ENCODE measurements at regions not wholly inside any gene's neighbourhood (a gene's known extent, or its start where the extent isn't known, plus 50 kb on each side); places are given as distances from the start of the nearest gene placed in this dataset.
"Not testable (repeated sequence)": the region's sequence is repeated elsewhere in the genome, so short reads cannot be mapped to it uniquely, and the experiment has no call there.

DNA sequence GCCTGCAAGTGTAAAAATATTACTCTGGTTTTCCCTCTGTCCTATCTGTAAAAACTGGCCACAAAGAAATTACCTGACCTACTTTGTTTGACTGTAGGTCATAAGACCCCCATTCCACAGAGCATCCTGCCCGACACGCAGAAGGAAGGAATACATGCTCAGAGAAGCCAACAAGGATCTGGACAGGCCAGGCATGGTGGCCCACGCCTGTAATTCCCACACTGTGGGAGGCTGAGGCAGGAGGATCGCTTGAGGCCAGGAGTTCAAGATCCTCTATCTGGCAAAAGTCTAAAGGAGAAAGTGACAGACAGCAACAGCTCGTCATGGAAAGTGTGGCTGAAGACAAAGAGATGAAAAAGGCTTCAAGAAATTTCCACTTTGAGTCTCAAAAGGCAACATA is 78.2 kb upstream of the RNU2-1 start:
- TF ChIP-seq, protein P1, sequence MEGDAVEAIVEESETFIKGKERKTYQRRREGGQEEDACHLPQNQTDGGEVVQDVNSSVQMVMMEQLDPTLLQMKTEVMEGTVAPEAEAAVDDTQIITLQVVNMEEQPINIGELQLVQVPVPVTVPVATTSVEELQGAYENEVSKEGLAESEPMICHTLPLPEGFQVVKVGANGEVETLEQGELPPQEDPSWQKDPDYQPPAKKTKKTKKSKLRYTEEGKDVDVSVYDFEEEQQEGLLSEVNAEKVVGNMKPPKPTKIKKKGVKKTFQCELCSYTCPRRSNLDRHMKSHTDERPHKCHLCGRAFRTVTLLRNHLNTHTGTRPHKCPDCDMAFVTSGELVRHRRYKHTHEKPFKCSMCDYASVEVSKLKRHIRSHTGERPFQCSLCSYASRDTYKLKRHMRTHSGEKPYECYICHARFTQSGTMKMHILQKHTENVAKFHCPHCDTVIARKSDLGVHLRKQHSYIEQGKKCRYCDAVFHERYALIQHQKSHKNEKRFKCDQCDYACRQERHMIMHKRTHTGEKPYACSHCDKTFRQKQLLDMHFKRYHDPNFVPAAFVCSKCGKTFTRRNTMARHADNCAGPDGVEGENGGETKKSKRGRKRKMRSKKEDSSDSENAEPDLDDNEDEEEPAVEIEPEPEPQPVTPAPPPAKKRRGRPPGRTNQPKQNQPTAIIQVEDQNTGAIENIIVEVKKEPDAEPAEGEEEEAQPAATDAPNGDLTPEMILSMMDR (IDR thresholded peaks at IDR 0.05; ENCODE audit: insufficient read depth, low read length, severe bottlenecking) = no peak
- DNase-seq (ENCODE audit: low read depth) (no peak), FAIRE-seq (no peak)
- H3K36me3 ChIP-seq (ENCODE audit: control insufficient read depth, insufficient read depth, low read length) = no peaks in the 10 kb centered on the region
- H3K4me3 ChIP-seq (ENCODE audit: low read depth, low read length) = no peak overlapping the region
- H3K27me3 ChIP-seq (ENCODE audit: control insufficient read depth, insufficient read depth, low read length) = no peaks in the 10 kb centered on the region

DNA sequence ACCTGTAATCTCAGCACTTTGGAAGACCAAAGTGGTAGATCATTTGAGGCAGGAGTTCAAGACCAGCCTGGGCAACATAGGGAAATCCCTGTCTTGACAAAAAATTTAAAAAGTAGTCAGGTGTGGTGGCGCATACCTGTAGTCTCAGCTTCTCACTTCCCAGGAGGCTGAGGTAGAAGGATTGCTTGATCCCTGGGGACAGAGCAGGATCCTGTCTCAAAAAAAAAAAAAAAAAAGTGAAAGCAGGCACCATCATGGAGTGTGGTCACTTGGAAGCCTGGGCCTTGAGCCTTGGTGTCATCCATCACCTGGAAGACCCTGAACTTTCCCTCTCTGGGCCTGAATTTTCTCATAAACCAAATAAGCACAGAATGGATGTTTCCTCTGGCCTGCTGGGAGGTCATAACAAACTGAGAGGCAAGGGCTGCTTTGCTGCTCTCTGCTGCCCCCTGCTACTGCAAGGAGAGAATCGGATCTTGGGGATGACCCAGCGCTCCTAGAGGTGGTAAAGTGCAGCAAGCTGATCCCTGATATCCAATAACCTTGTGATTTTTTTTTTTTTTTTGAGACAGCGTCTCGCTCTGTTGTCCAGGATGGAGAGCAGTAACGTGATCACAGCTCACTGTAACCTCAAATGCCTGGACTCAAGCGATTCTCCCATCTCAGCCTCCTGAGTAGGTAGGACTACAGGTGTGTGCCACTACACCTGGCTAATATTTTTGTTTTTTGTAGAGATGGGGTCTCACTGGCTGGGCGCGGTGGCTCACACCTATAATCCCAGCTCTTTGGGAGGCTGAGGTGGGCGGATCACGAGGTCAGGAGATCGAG is 75.9 kb upstream of the RNU2-1 start:
- no peaks in the 10 kb centered on the region for H3K36me3 ChIP-seq (ENCODE audit: control insufficient read depth, insufficient read depth, low read length)
- H3K27me3 ChIP-seq (ENCODE audit: control insufficient read depth, insufficient read depth, low read length) = no peaks in the 10 kb centered on the region
- DNase-seq (ENCODE audit: low read depth) = no peak
- TF ChIP-seq, protein P1 (IDR thresholded peaks at IDR 0.05; ENCODE audit: insufficient read depth, low read length, severe bottlenecking) = no peak
- FAIRE-seq = no peak
- no peak overlapping the region for H3K4me3 ChIP-seq (ENCODE audit: low read depth, low read length)

DNA sequence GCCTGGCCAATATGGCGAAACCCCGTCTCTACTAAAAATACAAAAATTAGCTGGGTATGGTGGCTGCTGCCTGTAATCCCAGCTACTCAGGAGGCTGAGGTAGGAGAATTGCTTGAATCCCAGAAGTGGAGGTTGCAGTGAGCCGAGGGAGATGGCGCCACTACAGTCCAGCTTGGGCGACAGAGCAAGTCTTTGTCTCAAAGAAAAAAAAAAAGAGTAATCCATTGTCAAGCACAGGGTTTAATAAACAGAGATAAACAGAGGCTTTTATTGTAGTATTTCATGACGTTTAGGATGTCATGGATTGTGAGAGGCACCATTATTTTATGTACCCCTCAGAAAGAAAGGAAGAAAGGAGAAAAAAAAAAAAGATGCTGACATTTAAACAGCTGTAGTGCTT is 75.2 kb upstream of the RNU2-1 start:
- no peak for DNase-seq (ENCODE audit: low read depth)
- H3K27me3 ChIP-seq (ENCODE audit: control insufficient read depth, insufficient read depth, low read length) = no peaks in the 10 kb centered on the region
- FAIRE-seq = no peak
- no peaks in the 10 kb centered on the region for H3K36me3 ChIP-seq (ENCODE audit: control insufficient read depth, insufficient read depth, low read length)
- TF ChIP-seq, protein P1 (IDR thresholded peaks at IDR 0.05; ENCODE audit: insufficient read depth, low read length, severe bottlenecking) = no peak
- H3K4me3 ChIP-seq (ENCODE audit: low read depth, low read length) = no peak overlapping the region

DNA sequence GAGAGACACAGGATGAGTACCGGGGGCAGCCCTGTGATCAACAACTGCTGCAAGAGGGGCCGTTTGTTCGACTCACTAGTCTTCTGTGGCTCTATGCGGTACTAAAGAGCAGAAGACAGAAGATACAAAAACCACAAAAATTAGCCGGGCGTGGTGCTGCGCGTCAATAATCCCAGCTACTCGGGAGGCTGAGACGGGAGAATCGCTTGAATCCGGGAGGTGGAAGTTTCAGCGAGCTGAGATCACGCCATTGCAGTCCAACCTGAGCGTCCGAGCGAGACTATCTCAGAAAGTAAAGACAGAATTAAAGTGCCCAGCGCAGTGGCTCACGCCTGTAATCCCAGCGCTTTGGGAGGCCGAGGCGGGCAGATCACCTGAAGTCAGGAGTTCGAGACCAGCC is 71.0 kb upstream of the RNU2-1 start:
- FAIRE-seq; H3K36me3 ChIP-seq (ENCODE audit: control insufficient read depth, insufficient read depth, low read length); H3K27me3 ChIP-seq (ENCODE audit: control insufficient read depth, insufficient read depth, low read length); H3K4me3 ChIP-seq (ENCODE audit: low read depth, low read length); DNase-seq (ENCODE audit: low read depth): not testable (repeated sequence)

DNA sequence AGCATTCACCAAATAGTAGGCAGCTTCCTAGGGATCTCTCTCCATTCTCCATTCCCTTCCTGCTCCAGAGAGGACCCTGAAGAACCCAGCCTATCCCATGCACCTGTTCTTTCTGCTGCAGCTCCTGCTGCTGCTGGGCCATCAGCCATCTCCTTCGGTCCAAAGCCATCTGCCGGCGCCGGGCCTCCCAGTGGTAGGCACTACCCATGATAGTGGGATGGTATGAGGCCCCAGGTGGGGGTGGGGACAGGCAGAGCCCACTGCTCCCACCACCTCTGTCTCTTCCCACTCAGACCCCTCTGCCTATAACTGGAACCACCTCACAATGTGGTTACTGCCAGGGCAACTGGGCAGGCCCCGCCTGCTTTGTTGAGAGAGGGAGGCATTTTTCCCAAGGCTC is 69.3 kb upstream of the RNU2-1 start:
- H3K27me3 ChIP-seq (ENCODE audit: control insufficient read depth, insufficient read depth, low read length); H3K36me3 ChIP-seq (ENCODE audit: control insufficient read depth, insufficient read depth, low read length); H3K4me3 ChIP-seq (ENCODE audit: low read depth, low read length); FAIRE-seq; DNase-seq (ENCODE audit: low read depth): not testable (repeated sequence)

DNA sequence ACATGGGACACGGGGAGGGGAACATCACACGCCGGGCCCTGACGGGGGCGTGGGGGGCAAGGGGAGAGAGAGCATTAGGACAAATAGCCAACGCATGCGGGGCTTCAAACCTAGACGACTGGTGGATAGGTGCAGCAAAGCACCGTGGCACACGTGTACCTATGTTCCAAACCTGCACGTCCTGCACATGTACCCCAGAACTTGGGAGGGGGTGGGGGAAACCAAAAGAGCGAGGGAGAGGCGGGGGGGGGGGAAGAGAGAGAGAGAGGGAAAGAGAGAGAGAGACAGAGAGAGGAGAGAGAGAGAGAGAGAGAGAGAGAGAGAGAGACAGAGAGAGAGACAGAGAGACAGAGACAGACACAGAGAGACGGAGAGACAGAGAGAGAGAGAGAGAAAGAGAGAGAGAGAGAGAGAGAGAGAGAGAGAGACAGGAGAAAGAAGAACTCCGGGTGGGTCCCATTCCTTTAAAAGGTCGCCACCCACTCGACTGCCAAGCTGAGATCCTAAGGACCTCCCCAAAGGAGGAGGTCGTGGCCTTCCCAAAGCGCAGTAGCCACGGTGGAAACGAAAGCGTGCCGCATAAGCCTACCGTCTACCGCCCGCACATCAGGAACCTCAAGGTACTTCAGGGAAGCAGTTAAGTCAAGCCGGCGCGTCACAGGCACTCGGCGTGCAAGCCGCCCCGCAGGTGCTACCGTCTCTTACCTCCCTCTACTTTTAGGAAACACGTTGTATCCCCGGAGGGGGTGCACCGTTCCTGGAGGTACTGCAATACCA is 65.7 kb upstream of the RNU2-1 start:
- not testable (repeated sequence) for FAIRE-seq; H3K27me3 ChIP-seq (ENCODE audit: control insufficient read depth, insufficient read depth, low read length); DNase-seq (ENCODE audit: low read depth); H3K4me3 ChIP-seq (ENCODE audit: low read depth, low read length); H3K36me3 ChIP-seq (ENCODE audit: control insufficient read depth, insufficient read depth, low read length)

DNA sequence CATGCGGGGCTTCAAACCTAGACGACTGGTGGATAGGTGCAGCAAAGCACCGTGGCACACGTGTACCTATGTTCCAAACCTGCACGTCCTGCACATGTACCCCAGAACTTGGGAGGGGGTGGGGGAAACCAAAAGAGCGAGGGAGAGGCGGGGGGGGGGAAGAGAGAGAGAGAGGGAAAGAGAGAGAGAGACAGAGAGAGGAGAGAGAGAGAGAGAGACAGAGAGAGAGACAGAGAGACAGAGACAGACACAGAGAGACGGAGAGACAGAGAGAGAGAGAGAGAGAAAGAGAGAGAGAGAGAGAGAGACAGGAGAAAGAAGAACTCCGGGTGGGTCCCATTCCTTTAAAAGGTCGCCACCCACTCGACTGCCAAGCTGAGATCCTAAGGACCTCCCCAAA is 55.9 kb upstream of the RNU2-1 start:
- not testable (repeated sequence) for H3K27me3 ChIP-seq (ENCODE audit: control insufficient read depth, insufficient read depth, low read length); H3K36me3 ChIP-seq (ENCODE audit: control insufficient read depth, insufficient read depth, low read length); FAIRE-seq; DNase-seq (ENCODE audit: low read depth); H3K4me3 ChIP-seq (ENCODE audit: low read depth, low read length)

DNA sequence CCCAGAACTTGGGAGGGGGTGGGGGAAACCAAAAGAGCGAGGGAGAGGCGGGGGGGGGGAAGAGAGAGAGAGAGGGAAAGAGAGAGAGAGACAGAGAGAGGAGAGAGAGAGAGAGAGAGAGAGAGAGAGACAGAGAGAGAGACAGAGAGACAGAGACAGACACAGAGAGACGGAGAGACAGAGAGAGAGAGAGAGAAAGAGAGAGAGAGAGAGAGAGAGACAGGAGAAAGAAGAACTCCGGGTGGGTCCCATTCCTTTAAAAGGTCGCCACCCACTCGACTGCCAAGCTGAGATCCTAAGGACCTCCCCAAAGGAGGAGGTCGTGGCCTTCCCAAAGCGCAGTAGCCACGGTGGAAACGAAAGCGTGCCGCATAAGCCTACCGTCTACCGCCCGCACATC is 49.8 kb upstream of the RNU2-1 start:
- not testable (repeated sequence) for FAIRE-seq; H3K27me3 ChIP-seq (ENCODE audit: control insufficient read depth, insufficient read depth, low read length); DNase-seq (ENCODE audit: low read depth); H3K36me3 ChIP-seq (ENCODE audit: control insufficient read depth, insufficient read depth, low read length); H3K4me3 ChIP-seq (ENCODE audit: low read depth, low read length)
